K562 (cell line): ENCODE measurements at regions not wholly inside any gene's neighbourhood (a gene's known extent, or its start where the extent isn't known, plus 50 kb on each side); places are given as distances from the start of the nearest gene placed in this dataset.

Experiments
- ATAC-seq: fragments of 200-7000 bp; cut with Tn5 transposase; 3 replicates; pipeline ENCODE4 v1.9.1; 2020; ENCODE audit warnings: moderate library complexity
- BruUV-seq: library from RNA; stranded (reverse); fragments of 400-500 nt; replicated peaks from 2 replicates; lab custom pipeline; 2021; lab: Mats Ljungman, UMichigan
- CTCF ChIA-PET: fragments of 300-600 bp; formaldehyde crosslinking; extraction: SDS; loops from one replicate; lab custom pipeline; 2021; ENCODE audit warnings: low intra/inter-chr PET ratio; lab: Yijun Ruan, JAX
- POLR2A ChIA-PET: fragments of 300-600, 350-650 bp; sonication (Branson Sonifier 250); formaldehyde crosslinking; extraction: SDS; loops from one replicate; lab custom pipeline; 2021; ENCODE audit warnings: antibody characterized with exemption, inconsistent platforms; lab: Yijun Ruan, JAX
- DNase-seq, 4 experiments: peaks; one replicate each; pipeline versions ENCODE4 v3.0.0 to v3.0.0-alpha.2; 2011 to 2018; ENCODE audit warnings: low spot score in 3 of 4, mixed read lengths in 3 of 4; ENCODE audit errors: extremely low read depth in 1 of 4
- FAIRE-seq: peaks from 2 replicates; lab custom pipeline; 2011; peaks lifted over from hg19 to GRCh38; lab: Jason Lieb, UNC
- H2AFZ ChIP-seq: 2 replicates; pipeline ENCODE4 v1.6.0; 2011; ENCODE audit warnings: low read depth, low read length, control low read depth, inconsistent platforms
- H3K27ac ChIP-seq: fragments of 200-600 bp; 3 replicates; pipeline ENCODE4 v1.8.0; 2011; ENCODE audit warnings: low read depth, mild to moderate bottlenecking, control low read depth, inconsistent platforms, low read length, moderate library complexity, mixed read lengths; ENCODE audit errors: extremely low read depth
- H3K27me3 ChIP-seq, 2 experiments: fragments of 300-600 bp in 1 of 2; 2 replicates in 1 of 2; 3 replicates in 1 of 2; pipeline versions ENCODE4 v1.6.0 to v1.8.0; 2011; ENCODE audit warnings: inconsistent platforms in 2 of 2, low read length in 2 of 2, mild to moderate bottlenecking in 1 of 2, mixed read lengths in 1 of 2, moderate library complexity in 1 of 2; ENCODE audit not compliant: control insufficient read depth in 2 of 2, insufficient read depth in 2 of 2
- H3K36me3 ChIP-seq: fragments of 300-600 bp; 3 replicates; pipeline ENCODE4 v1.8.0; 2011; ENCODE audit warnings: mild to moderate bottlenecking, low read length, inconsistent platforms; ENCODE audit not compliant: control insufficient read depth, insufficient read depth
- H3K4me1 ChIP-seq, 2 experiments: fragments of 200-600 bp in 1 of 2; replicated peaks in 1 of 2; 2 replicates in 1 of 2; 3 replicates in 1 of 2; pipeline versions ENCODE4 v1.5.1 to v1.8.0; 2011; ENCODE audit warnings: inconsistent platforms in 2 of 2, low read length in 2 of 2, mild to moderate bottlenecking in 1 of 2, mixed read lengths in 1 of 2, moderate library complexity in 1 of 2; ENCODE audit not compliant: control insufficient read depth in 2 of 2, insufficient read depth in 2 of 2
- H3K4me2 ChIP-seq: 2 replicates; pipeline ENCODE4 v1.6.1; 2011; ENCODE audit warnings: low read length, control low read depth, inconsistent platforms, mixed read lengths; ENCODE audit not compliant: insufficient read depth
- H3K4me3 ChIP-seq: fragments of 200-600 bp; sonication (generic), shearing (Covaris generic); 2 replicates; pipeline ENCODE4 v1.5.1; 2016; ENCODE audit warnings: control low read depth, inconsistent platforms
- H3K79me2 ChIP-seq: fragments of 200-600 bp; 3 replicates; pipeline ENCODE4 v1.8.0; 2011; ENCODE audit warnings: low read length, inconsistent platforms; ENCODE audit not compliant: control insufficient read depth, insufficient read depth
- H3K9ac ChIP-seq, 2 experiments: 2 replicates each; pipeline versions ENCODE4 v1.6.0 to v1.6.1; 2011; ENCODE audit warnings: low read depth in 2 of 2, low read length in 2 of 2, control low read depth in 1 of 2, inconsistent platforms in 1 of 2, mild to moderate bottlenecking in 1 of 2, mixed read lengths in 1 of 2; ENCODE audit not compliant: insufficient read depth in 1 of 2
- H3K9me1 ChIP-seq: one replicate; pipeline ENCODE4 v1.6.0; 2011; ENCODE audit warnings: inconsistent platforms, mild to moderate bottlenecking, low read length, moderate library complexity; ENCODE audit not compliant: control insufficient read depth, insufficient read depth
- H3K9me3 ChIP-seq: replicated peaks from 2 replicates; pipeline ENCODE4 v1.5.1; 2011; ENCODE audit warnings: low read depth, low read length, inconsistent platforms; ENCODE audit not compliant: control insufficient read depth, insufficient read depth
- H4K20me1 ChIP-seq: replicated peaks from 2 replicates; pipeline ENCODE4 v1.6.1; 2011; ENCODE audit warnings: low read length, inconsistent platforms, mixed read lengths; ENCODE audit not compliant: control insufficient read depth, insufficient read depth
- ARID1B ChIP-seq: fragments of 450-650 bp; IDR thresholded peaks from 2 replicates; pipeline ENCODE4 v1.6.1; 2016; ENCODE audit warnings: antibody characterized with exemption, mild to moderate bottlenecking, inconsistent platforms
- ELF1 ChIP-seq: fragments of 200-800 bp; sonication (Bioruptor generic); IDR thresholded peaks from 2 replicates; pipeline ENCODE4 v1.6.1; 2016; ENCODE audit warnings: missing genetic modification characterization, missing compliant biosample characterization
- FOXJ2 ChIP-seq: fragments of 200-800 bp; sonication (Bioruptor generic); IDR thresholded peaks from 2 replicates; pipeline ENCODE4 v1.6.1; 2016; ENCODE audit warnings: missing genetic modification characterization, missing compliant biosample characterization
- GATAD2B ChIP-seq: fragments of 450-650 bp; IDR thresholded peaks from 2 replicates; pipeline ENCODE4 v1.6.1; 2017; ENCODE audit warnings: mild to moderate bottlenecking, borderline replicate concordance
- HMGN3 ChIP-seq: IDR thresholded peaks from 2 replicates; pipeline ENCODE4 v1.6.1; 2011; ENCODE audit warnings: borderline replicate concordance, low read depth, mild to moderate bottlenecking, mixed read lengths, low read length; ENCODE audit not compliant: insufficient read length; ENCODE audit errors: extremely low read depth
- JUN ChIP-seq, 2 experiments: sonication (generic) in 1 of 2; formaldehyde crosslinking in 1 of 2; IDR thresholded peaks; 2 replicates each; pipeline versions ENCODE4 v1.6.1 to v1.8.0; 2012 to 2022; ENCODE audit warnings: borderline replicate concordance in 2 of 2, mild to moderate bottlenecking in 2 of 2, improper control_type of control experiment in 1 of 2, low read depth in 1 of 2, low read length in 1 of 2, missing genetic modification reagents in 1 of 2
- KAT2B ChIP-seq: IDR thresholded peaks from one replicate; pipeline ENCODE4 v1.6.1; 2012; ENCODE audit warnings: low read depth, mild to moderate bottlenecking, control low read depth, inconsistent platforms, low read length, moderate library complexity
- KLF16 ChIP-seq: IDR thresholded peaks from 2 replicates; pipeline ENCODE4 v1.6.1; 2016; ENCODE audit warnings: antibody characterized with exemption
- RNF219 ChIP-seq: fragments of 250-450 bp; sonication (Bioruptor Pico); IDR thresholded peaks from 2 replicates; pipeline ENCODE4 v1.5.0; 2022; ENCODE audit warnings: mild to moderate bottlenecking
- SRSF7 ChIP-seq: fragments of 200-400 bp; formaldehyde crosslinking; optimal IDR thresholded peaks from 2 replicates; pipeline ENCODE3; 2017; ENCODE audit warnings: mild to moderate bottlenecking, low read depth, low read length
- ZNF197 ChIP-seq: fragments of 200-800 bp; sonication (Bioruptor generic); IDR thresholded peaks from 2 replicates; pipeline ENCODE4 v1.6.1; 2016; ENCODE audit warnings: low read depth, missing genetic modification characterization, missing compliant biosample characterization
- WGBS: fragments of 100-300 bp; shearing (Covaris generic); methylation state at CpG from one replicate; pipeline ENCODE4 v1.1.6; 2016; ENCODE audit warnings: low coverage, mixed read lengths; ENCODE audit not compliant: insufficient coverage; ENCODE audit errors: missing lambda C conversion rate; 5-methylcytosine and 5-hydroxymethylcytosine counted together
- in situ Hi-C: fragments of 300-500 bp; cut with MboI; formaldehyde crosslinking; loops from 4 replicates; pipeline ENCODE4 v1.15.0; 2018; ENCODE audit warnings: inconsistent platforms, mixed read lengths
- intact Hi-C: fragments of 100-400 bp; cut with micrococcal nuclease; formaldehyde crosslinking; loops from 2 replicates; pipeline ENCODE4 v1.14.2; 2022
- TF ChIP-seq, protein P1 (sequence below), 3 experiments: IDR thresholded peaks in 2 of 3; conservative IDR thresholded peaks in 1 of 3; 2 replicates each; pipeline ENCODE4 v1.5.1; 2011 to 2012; ENCODE audit warnings: low read length in 3 of 3, mild to moderate bottlenecking in 3 of 3, control low read depth in 2 of 3, improper control_type of control experiment in 1 of 3, inconsistent platforms in 1 of 3, low read depth in 1 of 3, mixed read lengths in 1 of 3, moderate library complexity in 1 of 3; ENCODE audit not compliant: insufficient read depth in 2 of 3

GRCh38 chr6:14305624-14306023, 188.1 kb downstream of the CD83 start:
- no peak for ATAC-seq
- H3K9me3 ChIP-seq, result no peaks in the 10 kb centered on the region
- WGBS, result 0% methylated on average over 2 of the region's 2 CpGs
- H3K9ac ChIP-seq, result no peak overlapping the region
- DNase-seq, result no peak
- H3K27ac ChIP-seq, result no peak overlapping the region
- no peaks in the 10 kb centered on the region for H3K79me2 ChIP-seq
- H4K20me1 ChIP-seq, result no peaks in the 10 kb centered on the region
- no peaks in the 10 kb centered on the region for H3K36me3 ChIP-seq
- H3K4me1 ChIP-seq, result no peaks in the 10 kb centered on the region; a peak in 1 of 5 replicates
- ChIA-PET POLR2A (interaction anchor here (0.6 to 1.1 kb wide), 3 partner anchors 9 to 1125 kb away, joined by 3 to 6 read pairs (median 3); no protein-coding TSS in a partner anchor), CTCF (no interaction called here)
- in situ Hi-C loops, result no loop called here
- FAIRE-seq, result no peak
- no peak overlapping the region for H2AFZ ChIP-seq
- intact Hi-C loops, result no loop called here
- H3K4me3 ChIP-seq, result no peak overlapping the region
- no TSS peak for BruUV-seq
- TF ChIP-seq JUN (IDR thresholded peaks at IDR 0.05; ENCODE audit: borderline replicate concordance, low read depth, low read length), result no peak
- no peak for TF ChIP-seq JUN (CRISPR knock-in tag; IDR thresholded peaks at IDR 0.05; ENCODE audit: borderline replicate concordance)
- no peak for TF ChIP-seq GATAD2B
- TF ChIP-seq HMGN3, result no peak
- TF ChIP-seq ELF1 (tag), result no peak
- TF ChIP-seq, protein P1, sequence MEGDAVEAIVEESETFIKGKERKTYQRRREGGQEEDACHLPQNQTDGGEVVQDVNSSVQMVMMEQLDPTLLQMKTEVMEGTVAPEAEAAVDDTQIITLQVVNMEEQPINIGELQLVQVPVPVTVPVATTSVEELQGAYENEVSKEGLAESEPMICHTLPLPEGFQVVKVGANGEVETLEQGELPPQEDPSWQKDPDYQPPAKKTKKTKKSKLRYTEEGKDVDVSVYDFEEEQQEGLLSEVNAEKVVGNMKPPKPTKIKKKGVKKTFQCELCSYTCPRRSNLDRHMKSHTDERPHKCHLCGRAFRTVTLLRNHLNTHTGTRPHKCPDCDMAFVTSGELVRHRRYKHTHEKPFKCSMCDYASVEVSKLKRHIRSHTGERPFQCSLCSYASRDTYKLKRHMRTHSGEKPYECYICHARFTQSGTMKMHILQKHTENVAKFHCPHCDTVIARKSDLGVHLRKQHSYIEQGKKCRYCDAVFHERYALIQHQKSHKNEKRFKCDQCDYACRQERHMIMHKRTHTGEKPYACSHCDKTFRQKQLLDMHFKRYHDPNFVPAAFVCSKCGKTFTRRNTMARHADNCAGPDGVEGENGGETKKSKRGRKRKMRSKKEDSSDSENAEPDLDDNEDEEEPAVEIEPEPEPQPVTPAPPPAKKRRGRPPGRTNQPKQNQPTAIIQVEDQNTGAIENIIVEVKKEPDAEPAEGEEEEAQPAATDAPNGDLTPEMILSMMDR (IDR thresholded peaks at IDR 0.05 in 2 of 3, conservative IDR thresholded peaks at IDR 0.05 in 1 of 3; ENCODE audit: insufficient read depth in 2 of 3, low read depth in 1 of 3, low read length in 3 of 3), result no peak
- no peak for TF ChIP-seq KLF16
- no peak for TF ChIP-seq SRSF7
- no peak for TF ChIP-seq ZNF197 (CRISPR knock-in tag)
- no peak for TF ChIP-seq RNF219 (CRISPR knock-in tag)
- TF ChIP-seq KAT2B, result no peak
- TF ChIP-seq ARID1B, result no peak
- no peak for TF ChIP-seq FOXJ2 (tag)
- peaks cover 19 to 25% of the 10 kb centered on the region in 2 experiments; a peak in 3 of 5 replicates for H3K27me3 ChIP-seq
- H3K9me1 ChIP-seq, result no peaks in the 10 kb centered on the region
- no peak overlapping the region for H3K4me2 ChIP-seq
